Neural progenitor cell (in vitro differentiated cells): ENCODE measurements at regions not wholly inside any gene's neighbourhood (a gene's known extent, or its start where the extent isn't known, plus 50 kb on each side); places are given as distances from the start of the nearest gene placed in this dataset.

Experiments used
- EZH2phosphoT487 ChIP-seq: fragments of 200-600 bp; sonication (generic); IDR thresholded peaks from 2 replicates; pipeline ENCODE4 v1.6.1; 2017; ENCODE audit warnings: antibody characterized with exemption
- TF ChIP-seq, protein P1 (sequence below): fragments of 200-600 bp; sonication (generic); IDR thresholded peaks from 2 replicates; pipeline ENCODE4 v1.5.1; 2017; ENCODE audit warnings: antibody characterized with exemption, mild to moderate bottlenecking

DNA sequence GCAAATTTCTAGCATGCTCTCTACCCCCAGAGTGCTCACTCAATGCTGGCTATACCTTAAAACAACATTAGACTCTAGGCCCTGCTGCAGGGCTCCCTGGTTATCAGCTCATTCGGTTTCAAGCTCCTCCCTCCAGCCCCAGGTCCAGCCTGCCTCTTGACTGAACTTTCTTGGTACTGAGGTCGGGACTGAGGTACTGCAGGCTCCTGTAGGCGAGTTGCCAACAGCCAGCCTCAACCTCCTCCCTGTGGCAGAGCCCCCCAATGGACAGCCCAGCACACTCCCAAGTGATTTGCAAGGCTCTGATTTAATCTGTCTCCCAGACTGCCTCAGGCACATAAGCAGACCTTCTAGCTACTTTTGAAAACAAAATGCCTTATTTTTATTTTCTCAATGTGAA is 73.6 kb upstream of the EIF3M start:
- TF ChIP-seq, protein P1, sequence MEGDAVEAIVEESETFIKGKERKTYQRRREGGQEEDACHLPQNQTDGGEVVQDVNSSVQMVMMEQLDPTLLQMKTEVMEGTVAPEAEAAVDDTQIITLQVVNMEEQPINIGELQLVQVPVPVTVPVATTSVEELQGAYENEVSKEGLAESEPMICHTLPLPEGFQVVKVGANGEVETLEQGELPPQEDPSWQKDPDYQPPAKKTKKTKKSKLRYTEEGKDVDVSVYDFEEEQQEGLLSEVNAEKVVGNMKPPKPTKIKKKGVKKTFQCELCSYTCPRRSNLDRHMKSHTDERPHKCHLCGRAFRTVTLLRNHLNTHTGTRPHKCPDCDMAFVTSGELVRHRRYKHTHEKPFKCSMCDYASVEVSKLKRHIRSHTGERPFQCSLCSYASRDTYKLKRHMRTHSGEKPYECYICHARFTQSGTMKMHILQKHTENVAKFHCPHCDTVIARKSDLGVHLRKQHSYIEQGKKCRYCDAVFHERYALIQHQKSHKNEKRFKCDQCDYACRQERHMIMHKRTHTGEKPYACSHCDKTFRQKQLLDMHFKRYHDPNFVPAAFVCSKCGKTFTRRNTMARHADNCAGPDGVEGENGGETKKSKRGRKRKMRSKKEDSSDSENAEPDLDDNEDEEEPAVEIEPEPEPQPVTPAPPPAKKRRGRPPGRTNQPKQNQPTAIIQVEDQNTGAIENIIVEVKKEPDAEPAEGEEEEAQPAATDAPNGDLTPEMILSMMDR, result no peak
- no peak for TF ChIP-seq EZH2phosphoT487
